ENCODE measurements at regions not wholly inside any gene's neighbourhood (a gene's known extent, or its start where the extent isn't known, plus 50 kb on each side); places are given as distances from the start of the nearest gene placed in this dataset.

DNA sequence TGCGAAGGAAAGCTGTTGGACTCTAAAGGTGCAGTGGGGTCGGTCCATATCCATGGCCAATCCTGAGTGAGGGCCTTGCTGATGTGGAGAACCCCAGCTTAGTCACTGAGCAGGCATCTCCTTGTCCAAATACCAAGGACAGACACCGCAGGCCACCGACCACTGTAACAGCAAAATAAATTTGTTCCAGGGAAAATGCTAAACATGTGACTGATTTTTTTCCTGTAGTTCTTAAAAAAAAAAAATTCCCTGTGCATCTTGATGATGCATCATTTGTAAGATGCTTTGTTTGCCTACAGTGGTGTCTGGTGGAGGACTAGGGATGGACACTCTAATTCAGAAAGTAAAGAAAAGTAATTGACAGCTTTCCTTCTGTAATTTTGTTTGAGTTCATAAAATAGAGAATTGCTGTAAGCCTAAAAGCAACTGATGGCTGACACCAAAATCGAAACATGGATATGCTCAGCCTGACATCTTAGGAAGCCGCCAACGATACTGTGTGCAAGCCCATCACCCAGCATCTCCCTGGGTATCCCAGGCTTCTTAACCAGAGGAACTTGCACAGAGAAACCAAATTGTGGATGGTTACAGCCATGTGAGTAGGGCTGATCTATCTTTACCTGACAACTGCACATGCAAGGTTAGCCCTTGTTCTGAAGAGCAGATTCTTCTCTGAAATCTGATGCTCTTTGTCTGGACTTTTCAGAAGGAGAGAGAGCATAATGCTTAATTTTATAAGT is 188.6 kb downstream of the ARL4C start (continued):
- TF ChIP-seq, protein P1, sequence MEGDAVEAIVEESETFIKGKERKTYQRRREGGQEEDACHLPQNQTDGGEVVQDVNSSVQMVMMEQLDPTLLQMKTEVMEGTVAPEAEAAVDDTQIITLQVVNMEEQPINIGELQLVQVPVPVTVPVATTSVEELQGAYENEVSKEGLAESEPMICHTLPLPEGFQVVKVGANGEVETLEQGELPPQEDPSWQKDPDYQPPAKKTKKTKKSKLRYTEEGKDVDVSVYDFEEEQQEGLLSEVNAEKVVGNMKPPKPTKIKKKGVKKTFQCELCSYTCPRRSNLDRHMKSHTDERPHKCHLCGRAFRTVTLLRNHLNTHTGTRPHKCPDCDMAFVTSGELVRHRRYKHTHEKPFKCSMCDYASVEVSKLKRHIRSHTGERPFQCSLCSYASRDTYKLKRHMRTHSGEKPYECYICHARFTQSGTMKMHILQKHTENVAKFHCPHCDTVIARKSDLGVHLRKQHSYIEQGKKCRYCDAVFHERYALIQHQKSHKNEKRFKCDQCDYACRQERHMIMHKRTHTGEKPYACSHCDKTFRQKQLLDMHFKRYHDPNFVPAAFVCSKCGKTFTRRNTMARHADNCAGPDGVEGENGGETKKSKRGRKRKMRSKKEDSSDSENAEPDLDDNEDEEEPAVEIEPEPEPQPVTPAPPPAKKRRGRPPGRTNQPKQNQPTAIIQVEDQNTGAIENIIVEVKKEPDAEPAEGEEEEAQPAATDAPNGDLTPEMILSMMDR (conservative IDR thresholded peaks at IDR 0.05; ENCODE audit: low read depth in 2 of 2) = no peak
- TF ChIP-seq, protein P2, sequence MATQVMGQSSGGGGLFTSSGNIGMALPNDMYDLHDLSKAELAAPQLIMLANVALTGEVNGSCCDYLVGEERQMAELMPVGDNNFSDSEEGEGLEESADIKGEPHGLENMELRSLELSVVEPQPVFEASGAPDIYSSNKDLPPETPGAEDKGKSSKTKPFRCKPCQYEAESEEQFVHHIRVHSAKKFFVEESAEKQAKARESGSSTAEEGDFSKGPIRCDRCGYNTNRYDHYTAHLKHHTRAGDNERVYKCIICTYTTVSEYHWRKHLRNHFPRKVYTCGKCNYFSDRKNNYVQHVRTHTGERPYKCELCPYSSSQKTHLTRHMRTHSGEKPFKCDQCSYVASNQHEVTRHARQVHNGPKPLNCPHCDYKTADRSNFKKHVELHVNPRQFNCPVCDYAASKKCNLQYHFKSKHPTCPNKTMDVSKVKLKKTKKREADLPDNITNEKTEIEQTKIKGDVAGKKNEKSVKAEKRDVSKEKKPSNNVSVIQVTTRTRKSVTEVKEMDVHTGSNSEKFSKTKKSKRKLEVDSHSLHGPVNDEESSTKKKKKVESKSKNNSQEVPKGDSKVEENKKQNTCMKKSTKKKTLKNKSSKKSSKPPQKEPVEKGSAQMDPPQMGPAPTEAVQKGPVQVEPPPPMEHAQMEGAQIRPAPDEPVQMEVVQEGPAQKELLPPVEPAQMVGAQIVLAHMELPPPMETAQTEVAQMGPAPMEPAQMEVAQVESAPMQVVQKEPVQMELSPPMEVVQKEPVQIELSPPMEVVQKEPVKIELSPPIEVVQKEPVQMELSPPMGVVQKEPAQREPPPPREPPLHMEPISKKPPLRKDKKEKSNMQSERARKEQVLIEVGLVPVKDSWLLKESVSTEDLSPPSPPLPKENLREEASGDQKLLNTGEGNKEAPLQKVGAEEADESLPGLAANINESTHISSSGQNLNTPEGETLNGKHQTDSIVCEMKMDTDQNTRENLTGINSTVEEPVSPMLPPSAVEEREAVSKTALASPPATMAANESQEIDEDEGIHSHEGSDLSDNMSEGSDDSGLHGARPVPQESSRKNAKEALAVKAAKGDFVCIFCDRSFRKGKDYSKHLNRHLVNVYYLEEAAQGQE (IDR thresholded peaks at IDR 0.05; ENCODE audit: unreplicated experiment) = no peak
- no peak for TF ChIP-seq NANOG (IDR thresholded peaks at IDR 0.05; ENCODE audit: borderline replicate concordance)
- no peak for TF ChIP-seq JUNB (IDR thresholded peaks at IDR 0.05; ENCODE audit: unreplicated experiment)
- no peak for TF ChIP-seq EZH2phosphoT487 (IDR thresholded peaks at IDR 0.05; ENCODE audit: unreplicated experiment)

DNA sequence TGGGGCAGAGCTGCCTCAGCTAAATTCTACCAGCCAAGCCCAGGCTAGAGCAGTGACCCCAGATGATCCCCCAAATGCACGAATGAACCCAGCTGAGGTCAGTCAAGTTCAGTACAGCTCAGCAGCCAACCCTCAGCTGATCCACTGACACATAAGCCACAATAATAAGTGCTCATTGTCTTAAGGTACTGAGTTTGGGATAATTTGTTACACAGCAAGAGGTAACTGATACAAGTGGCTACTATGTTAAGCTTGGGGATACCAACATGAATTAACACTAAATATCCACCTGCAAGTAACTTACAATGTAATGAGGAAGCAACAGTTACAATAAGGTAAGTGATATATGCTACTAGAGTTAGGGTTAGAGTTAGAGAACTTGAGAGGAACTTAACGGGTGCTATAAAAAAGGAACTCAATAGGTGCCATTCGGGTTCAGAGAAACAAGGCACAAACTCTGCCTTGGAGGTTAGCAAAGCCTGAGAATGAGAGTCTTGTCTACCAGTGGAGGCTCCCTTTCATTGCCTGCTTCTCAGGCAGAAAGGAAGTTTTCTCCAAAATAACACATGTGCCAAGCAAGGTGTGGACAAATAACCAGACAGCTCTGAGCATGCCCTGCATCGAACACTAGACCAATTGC is 189.4 kb downstream of the ARL4C start:
- Mint-ChIP-seq H3K4me3 (no peak overlapping the region), H3K27me3 (ENCODE audit: insufficient read depth, low read depth, poor library complexity) (peaks cover 3% of the 10 kb centered on the region), H3K9me3 (0 out of 3 replicates have a peak, but pooled peaks cover 3% of the 10 kb centered on the region), H3K27ac (no peak overlapping the region), H3K4me1 (peaks cover 20% of the 10 kb centered on the region; the same call in 2 of the 3 replicates), H3K36me3 (ENCODE audit: low read depth) (no peaks in the 10 kb centered on the region; the same call in 2 of the 3 replicates)
- no peak overlapping the region for H3K4me3 ChIP-seq
- no peaks in the 10 kb centered on the region for H3K79me2 ChIP-seq (replicated peaks; ENCODE audit: insufficient read depth)
- H3K27ac ChIP-seq (ENCODE audit: low read depth) = no peak overlapping the region
- no peaks in the 10 kb centered on the region for H3K36me3 ChIP-seq (ENCODE audit: insufficient read depth)
- ATAC-seq = no peak
- H2AFZ ChIP-seq = no peak overlapping the region
- peaks cover 9% of the 10 kb centered on the region; the same call in 1 of the 2 replicates for H3K4me1 ChIP-seq (ENCODE audit: insufficient read depth)
- no peaks in the 10 kb centered on the region for H4K20me1 ChIP-seq (replicated peaks; ENCODE audit: insufficient read depth)
- no peak overlapping the region for H3K4me2 ChIP-seq
- H3K27me3 ChIP-seq (ENCODE audit: insufficient read depth) = no peaks in the 10 kb centered on the region
- no peaks in the 10 kb centered on the region for H3K9me2 ChIP-seq (ENCODE audit: insufficient read depth)
- no peaks in the 10 kb centered on the region for H3F3A ChIP-seq (replicated peaks; ENCODE audit: low read depth)
- DNase-seq (ENCODE audit: low spot score) = no peak
- TF ChIP-seq EZH2 (IDR thresholded peaks at IDR 0.05; ENCODE audit: low read depth, unreplicated experiment) (no peak), STAT1 (IDR thresholded peaks at IDR 0.05; ENCODE audit: unreplicated experiment) (no peak), JUNB (IDR thresholded peaks at IDR 0.05; ENCODE audit: unreplicated experiment) (no peak), NANOG (IDR thresholded peaks at IDR 0.05; ENCODE audit: borderline replicate concordance) (no peak), ZNF114 (CRISPR knock-in tag; IDR thresholded peaks at IDR 0.05) (no peak)
- TF ChIP-seq, protein P3, sequence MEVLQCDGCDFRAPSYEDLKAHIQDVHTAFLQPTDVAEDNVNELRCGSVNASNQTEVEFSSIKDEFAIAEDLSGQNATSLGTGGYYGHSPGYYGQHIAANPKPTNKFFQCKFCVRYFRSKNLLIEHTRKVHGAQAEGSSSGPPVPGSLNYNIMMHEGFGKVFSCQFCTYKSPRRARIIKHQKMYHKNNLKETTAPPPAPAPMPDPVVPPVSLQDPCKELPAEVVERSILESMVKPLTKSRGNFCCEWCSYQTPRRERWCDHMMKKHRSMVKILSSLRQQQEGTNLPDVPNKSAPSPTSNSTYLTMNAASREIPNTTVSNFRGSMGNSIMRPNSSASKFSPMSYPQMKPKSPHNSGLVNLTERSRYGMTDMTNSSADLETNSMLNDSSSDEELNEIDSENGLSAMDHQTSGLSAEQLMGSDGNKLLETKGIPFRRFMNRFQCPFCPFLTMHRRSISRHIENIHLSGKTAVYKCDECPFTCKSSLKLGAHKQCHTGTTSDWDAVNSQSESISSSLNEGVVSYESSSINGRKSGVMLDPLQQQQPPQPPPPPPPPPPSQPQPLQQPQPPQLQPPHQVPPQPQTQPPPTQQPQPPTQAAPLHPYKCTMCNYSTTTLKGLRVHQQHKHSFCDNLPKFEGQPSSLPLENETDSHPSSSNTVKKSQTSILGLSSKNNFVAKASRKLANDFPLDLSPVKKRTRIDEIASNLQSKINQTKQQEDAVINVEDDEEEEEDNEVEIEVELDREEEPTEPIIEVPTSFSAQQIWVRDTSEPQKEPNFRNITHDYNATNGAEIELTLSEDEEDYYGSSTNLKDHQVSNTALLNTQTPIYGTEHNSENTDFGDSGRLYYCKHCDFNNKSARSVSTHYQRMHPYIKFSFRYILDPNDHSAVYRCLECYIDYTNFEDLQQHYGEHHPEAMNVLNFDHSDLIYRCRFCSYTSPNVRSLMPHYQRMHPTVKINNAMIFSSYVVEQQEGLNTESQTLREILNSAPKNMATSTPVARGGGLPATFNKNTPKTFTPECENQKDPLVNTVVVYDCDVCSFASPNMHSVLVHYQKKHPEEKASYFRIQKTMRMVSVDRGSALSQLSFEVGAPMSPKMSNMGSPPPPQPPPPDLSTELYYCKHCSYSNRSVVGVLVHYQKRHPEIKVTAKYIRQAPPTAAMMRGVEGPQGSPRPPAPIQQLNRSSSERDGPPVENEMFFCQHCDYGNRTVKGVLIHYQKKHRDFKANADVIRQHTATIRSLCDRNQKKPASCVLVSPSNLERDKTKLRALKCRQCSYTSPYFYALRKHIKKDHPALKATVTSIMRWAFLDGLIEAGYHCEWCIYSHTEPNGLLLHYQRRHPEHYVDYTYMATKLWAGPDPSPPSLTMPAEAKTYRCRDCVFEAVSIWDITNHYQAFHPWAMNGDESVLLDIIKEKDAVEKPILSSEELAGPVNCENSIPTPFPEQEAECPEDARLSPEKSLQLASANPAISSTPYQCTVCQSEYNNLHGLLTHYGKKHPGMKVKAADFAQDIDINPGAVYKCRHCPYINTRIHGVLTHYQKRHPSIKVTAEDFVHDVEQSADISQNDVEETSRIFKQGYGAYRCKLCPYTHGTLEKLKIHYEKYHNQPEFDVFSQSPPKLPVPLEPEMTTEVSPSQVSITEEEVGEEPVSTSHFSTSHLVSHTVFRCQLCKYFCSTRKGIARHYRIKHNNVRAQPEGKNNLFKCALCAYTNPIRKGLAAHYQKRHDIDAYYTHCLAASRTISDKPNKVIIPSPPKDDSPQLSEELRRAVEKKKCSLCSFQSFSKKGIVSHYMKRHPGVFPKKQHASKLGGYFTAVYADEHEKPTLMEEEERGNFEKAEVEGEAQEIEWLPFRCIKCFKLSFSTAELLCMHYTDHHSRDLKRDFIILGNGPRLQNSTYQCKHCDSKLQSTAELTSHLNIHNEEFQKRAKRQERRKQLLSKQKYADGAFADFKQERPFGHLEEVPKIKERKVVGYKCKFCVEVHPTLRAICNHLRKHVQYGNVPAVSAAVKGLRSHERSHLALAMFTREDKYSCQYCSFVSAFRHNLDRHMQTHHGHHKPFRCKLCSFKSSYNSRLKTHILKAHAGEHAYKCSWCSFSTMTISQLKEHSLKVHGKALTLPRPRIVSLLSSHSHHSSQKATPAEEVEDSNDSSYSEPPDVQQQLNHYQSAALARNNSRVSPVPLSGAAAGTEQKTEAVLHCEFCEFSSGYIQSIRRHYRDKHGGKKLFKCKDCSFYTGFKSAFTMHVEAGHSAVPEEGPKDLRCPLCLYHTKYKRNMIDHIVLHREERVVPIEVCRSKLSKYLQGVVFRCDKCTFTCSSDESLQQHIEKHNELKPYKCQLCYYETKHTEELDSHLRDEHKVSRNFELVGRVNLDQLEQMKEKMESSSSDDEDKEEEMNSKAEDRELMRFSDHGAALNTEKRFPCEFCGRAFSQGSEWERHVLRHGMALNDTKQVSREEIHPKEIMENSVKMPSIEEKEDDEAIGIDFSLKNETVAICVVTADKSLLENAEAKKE (CRISPR knock-in tag; IDR thresholded peaks at IDR 0.05) = no peak
- TF ChIP-seq, protein P1 (conservative IDR thresholded peaks at IDR 0.05; ENCODE audit: low read depth in 2 of 2) = no peak
